ENCODE measurements at regions not wholly inside any gene's neighbourhood (a gene's known extent, or its start where the extent isn't known, plus 50 kb on each side); places are given as distances from the start of the nearest gene placed in this dataset.

- TF ChIP-seq POLR2AphosphoS5 (IDR thresholded peaks at IDR 0.05) = no peak
- TF ChIP-seq CTCF (IDR thresholded peaks at IDR 0.05) = no peak
- TF ChIP-seq EP300 (IDR thresholded peaks at IDR 0.05) = no peak
- TF ChIP-seq POLR2A (IDR thresholded peaks at IDR 0.05) = no peak
Measured at GRCh38 chr11:109799604-109800003, 293.6 kb upstream of the ZC3H12C start.
